ENCODE measurements at regions not wholly inside any gene's neighbourhood (a gene's known extent, or its start where the extent isn't known, plus 50 kb on each side); places are given as distances from the start of the nearest gene placed in this dataset.

DNA sequence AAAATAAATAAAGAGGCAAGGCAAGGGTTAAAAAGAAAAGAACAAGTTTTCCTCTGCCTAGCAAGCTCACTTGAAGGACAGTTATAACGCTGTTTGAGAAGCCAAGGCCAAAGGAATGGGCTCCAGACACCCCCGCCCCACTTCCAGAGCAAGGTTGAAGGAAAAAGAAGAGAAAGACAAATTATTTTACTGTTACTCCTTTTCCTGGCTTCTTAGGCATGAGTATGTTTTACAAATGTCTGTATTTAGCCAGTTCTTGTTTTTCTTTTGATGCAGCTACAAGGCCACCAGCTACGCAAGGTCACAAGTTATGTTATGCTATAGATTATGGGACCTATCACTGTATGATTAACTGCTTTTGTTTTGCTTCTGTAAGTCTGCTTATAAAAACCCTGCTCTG, 94.6 kb downstream of the ZNF22 start:
- Histone ChIP-seq H4K20me1 (ENCODE audit: control insufficient read depth, extremely low read depth, insufficient read depth, low read length) (no peaks in the 10 kb centered on the region), H3K27ac (ENCODE audit: insufficient read depth, low read length) (no peak overlapping the region), H3K9me3 (ENCODE audit: control insufficient read depth, insufficient read depth, low read depth, low read length) (no peaks in the 10 kb centered on the region), H3K4me1 (ENCODE audit: control insufficient read depth, extremely low read depth, insufficient read depth, low read length) (no peaks in the 10 kb centered on the region), H3K9ac (ENCODE audit: insufficient read depth, low read length) (no peak overlapping the region), H3K79me2 (ENCODE audit: control insufficient read depth, insufficient read depth, low read length) (no peaks in the 10 kb centered on the region), H3K4me2 (ENCODE audit: extremely low read depth, insufficient read depth, low read length) (no peak overlapping the region), H3K36me3 (ENCODE audit: control insufficient read depth, insufficient read depth, low read length) (no peaks in the 10 kb centered on the region), H3K4me3 (replicated peaks in 1 of 4; ENCODE audit: control extremely low read depth in 1 of 4, insufficient read depth in 1 of 4, low read depth in 3 of 4, low read length in 4 of 4) (no peak overlapping the region), H3K27me3 (ENCODE audit: control insufficient read depth, insufficient read depth, low read length) (no peaks in the 10 kb centered on the region), H2AFZ (ENCODE audit: low read length) (no peak overlapping the region)
- DNase-seq (ENCODE audit: low read depth in 2 of 2): no peak
- no peak for TF ChIP-seq EZH2 (IDR thresholded peaks at IDR 0.05; ENCODE audit: low read length, missing control alignments)
- TF ChIP-seq, protein P1, sequence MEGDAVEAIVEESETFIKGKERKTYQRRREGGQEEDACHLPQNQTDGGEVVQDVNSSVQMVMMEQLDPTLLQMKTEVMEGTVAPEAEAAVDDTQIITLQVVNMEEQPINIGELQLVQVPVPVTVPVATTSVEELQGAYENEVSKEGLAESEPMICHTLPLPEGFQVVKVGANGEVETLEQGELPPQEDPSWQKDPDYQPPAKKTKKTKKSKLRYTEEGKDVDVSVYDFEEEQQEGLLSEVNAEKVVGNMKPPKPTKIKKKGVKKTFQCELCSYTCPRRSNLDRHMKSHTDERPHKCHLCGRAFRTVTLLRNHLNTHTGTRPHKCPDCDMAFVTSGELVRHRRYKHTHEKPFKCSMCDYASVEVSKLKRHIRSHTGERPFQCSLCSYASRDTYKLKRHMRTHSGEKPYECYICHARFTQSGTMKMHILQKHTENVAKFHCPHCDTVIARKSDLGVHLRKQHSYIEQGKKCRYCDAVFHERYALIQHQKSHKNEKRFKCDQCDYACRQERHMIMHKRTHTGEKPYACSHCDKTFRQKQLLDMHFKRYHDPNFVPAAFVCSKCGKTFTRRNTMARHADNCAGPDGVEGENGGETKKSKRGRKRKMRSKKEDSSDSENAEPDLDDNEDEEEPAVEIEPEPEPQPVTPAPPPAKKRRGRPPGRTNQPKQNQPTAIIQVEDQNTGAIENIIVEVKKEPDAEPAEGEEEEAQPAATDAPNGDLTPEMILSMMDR (conservative IDR thresholded peaks at IDR 0.05 in 1 of 2, IDR thresholded peaks at IDR 0.05 in 1 of 2; ENCODE audit: low read depth in 1 of 2, low read length in 2 of 2): no peak

DNA sequence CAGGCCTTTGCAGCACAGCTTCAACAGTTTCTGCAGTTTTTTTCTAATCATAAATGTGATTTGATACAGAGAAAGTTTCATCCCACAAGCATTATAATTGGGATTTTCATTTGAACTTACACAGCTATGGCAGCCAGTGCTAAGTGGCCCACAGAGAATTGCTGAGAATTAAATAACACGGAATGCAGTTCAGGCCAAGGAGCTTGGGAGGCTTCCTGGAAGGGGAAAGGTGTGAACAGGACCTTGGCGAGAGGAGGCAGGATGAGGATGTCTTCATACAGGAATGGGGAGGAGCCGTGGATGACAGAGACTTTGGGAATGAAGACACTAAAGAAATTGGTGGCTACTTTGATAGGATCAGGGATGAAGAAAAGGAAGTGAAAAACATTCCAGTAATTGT, 95.3 kb downstream of the ZNF22 start:
- Histone ChIP-seq H3K27me3 (ENCODE audit: control insufficient read depth, insufficient read depth, low read length) (no peaks in the 10 kb centered on the region), H3K4me1 (ENCODE audit: control insufficient read depth, extremely low read depth, insufficient read depth, low read length) (no peaks in the 10 kb centered on the region), H4K20me1 (ENCODE audit: control insufficient read depth, extremely low read depth, insufficient read depth, low read length) (no peaks in the 10 kb centered on the region), H2AFZ (ENCODE audit: low read length) (no peak overlapping the region), H3K4me3 (replicated peaks in 1 of 4; ENCODE audit: control extremely low read depth in 1 of 4, insufficient read depth in 1 of 4, low read depth in 3 of 4, low read length in 4 of 4) (no peak overlapping the region), H3K27ac (ENCODE audit: insufficient read depth, low read length) (no peak overlapping the region), H3K9ac (ENCODE audit: insufficient read depth, low read length) (no peak overlapping the region), H3K79me2 (ENCODE audit: control insufficient read depth, insufficient read depth, low read length) (no peaks in the 10 kb centered on the region), H3K4me2 (ENCODE audit: extremely low read depth, insufficient read depth, low read length) (no peak overlapping the region), H3K36me3 (ENCODE audit: control insufficient read depth, insufficient read depth, low read length) (no peaks in the 10 kb centered on the region), H3K9me3 (ENCODE audit: control insufficient read depth, insufficient read depth, low read depth, low read length) (no peaks in the 10 kb centered on the region)
- no peak for TF ChIP-seq EZH2 (IDR thresholded peaks at IDR 0.05; ENCODE audit: low read length, missing control alignments)
- DNase-seq (ENCODE audit: low read depth in 2 of 2): no peak

DNA sequence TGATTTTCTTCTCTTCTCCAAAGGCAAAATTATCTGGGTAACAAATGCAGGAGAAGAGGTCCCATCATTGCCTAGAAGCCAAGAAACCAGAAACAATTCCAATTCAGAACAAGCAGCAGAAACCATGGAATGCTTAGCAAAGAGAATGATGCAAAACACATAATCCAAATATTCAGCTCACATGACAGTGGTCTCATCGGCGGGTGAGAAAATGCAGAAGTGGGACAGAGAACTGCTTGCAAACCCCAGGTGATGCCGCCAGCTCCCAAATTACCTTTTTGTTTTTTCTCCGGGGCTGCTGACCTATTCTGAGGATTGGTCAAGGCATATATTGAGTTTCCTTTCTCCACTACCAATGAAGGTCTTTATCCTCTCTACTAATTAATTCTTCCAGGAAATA, 99.7 kb downstream of the ZNF22 start:
- H3K27me3 ChIP-seq (ENCODE audit: control insufficient read depth, insufficient read depth, low read length): no peaks in the 10 kb centered on the region
- H2AFZ ChIP-seq (ENCODE audit: low read length): no peak overlapping the region
- no peak overlapping the region for H3K4me2 ChIP-seq (ENCODE audit: extremely low read depth, insufficient read depth, low read length)
- DNase-seq (ENCODE audit: low read depth in 2 of 2): no peak
- H3K9me3 ChIP-seq (ENCODE audit: control insufficient read depth, insufficient read depth, low read depth, low read length): no peaks in the 10 kb centered on the region
- no peaks in the 10 kb centered on the region for H3K4me1 ChIP-seq (ENCODE audit: control insufficient read depth, extremely low read depth, insufficient read depth, low read length)
- no peaks in the 10 kb centered on the region for H3K36me3 ChIP-seq (ENCODE audit: control insufficient read depth, insufficient read depth, low read length)
- H3K27ac ChIP-seq (ENCODE audit: insufficient read depth, low read length): no peak overlapping the region
- no peak overlapping the region for H3K9ac ChIP-seq (ENCODE audit: insufficient read depth, low read length)
- H3K4me3 ChIP-seq (replicated peaks in 1 of 4; ENCODE audit: control extremely low read depth in 1 of 4, insufficient read depth in 1 of 4, low read depth in 3 of 4, low read length in 4 of 4): no peak overlapping the region
- TF ChIP-seq, protein P1 (conservative IDR thresholded peaks at IDR 0.05 in 1 of 2, IDR thresholded peaks at IDR 0.05 in 1 of 2; ENCODE audit: low read depth in 1 of 2, low read length in 2 of 2): no peak
- no peak for TF ChIP-seq EZH2 (IDR thresholded peaks at IDR 0.05; ENCODE audit: low read length, missing control alignments)
- no peaks in the 10 kb centered on the region for H4K20me1 ChIP-seq (ENCODE audit: control insufficient read depth, extremely low read depth, insufficient read depth, low read length)
- H3K79me2 ChIP-seq (ENCODE audit: control insufficient read depth, insufficient read depth, low read length): no peaks in the 10 kb centered on the region

Measured in fibroblast of lung (primary cell).